ENCODE measurements at regions not wholly inside any gene's neighbourhood (a gene's known extent, or its start where the extent isn't known, plus 50 kb on each side); places are given as distances from the start of the nearest gene placed in this dataset.

DNA sequence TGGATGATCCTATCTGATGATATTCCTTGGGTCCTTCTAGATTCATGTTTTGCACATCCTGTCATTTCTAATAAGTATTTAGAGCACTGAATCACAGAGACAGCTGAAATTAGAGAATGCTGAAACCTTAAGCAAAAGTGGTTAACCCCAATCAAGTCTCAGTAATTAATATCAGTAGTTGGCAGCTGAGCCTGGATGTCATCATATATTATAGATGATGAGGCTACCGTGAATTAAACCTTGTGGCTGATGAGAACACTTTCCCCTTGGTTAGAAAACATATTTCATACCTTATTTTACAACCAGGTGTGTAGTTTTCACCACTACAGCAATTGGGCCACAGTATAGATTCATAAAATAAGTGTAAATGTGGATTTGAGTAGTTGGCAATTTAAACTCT is 499.0 kb downstream of the PDGFC start:
- TF ChIP-seq, protein P1, sequence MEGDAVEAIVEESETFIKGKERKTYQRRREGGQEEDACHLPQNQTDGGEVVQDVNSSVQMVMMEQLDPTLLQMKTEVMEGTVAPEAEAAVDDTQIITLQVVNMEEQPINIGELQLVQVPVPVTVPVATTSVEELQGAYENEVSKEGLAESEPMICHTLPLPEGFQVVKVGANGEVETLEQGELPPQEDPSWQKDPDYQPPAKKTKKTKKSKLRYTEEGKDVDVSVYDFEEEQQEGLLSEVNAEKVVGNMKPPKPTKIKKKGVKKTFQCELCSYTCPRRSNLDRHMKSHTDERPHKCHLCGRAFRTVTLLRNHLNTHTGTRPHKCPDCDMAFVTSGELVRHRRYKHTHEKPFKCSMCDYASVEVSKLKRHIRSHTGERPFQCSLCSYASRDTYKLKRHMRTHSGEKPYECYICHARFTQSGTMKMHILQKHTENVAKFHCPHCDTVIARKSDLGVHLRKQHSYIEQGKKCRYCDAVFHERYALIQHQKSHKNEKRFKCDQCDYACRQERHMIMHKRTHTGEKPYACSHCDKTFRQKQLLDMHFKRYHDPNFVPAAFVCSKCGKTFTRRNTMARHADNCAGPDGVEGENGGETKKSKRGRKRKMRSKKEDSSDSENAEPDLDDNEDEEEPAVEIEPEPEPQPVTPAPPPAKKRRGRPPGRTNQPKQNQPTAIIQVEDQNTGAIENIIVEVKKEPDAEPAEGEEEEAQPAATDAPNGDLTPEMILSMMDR (conservative IDR thresholded peaks at IDR 0.05; ENCODE audit: low read depth, low read length), result no peak
- TF ChIP-seq POLR2A (IDR thresholded peaks at IDR 0.05; ENCODE audit: low read depth, low read length), result no peak
